Neural cell (in vitro differentiated cells): ENCODE measurements at regions not wholly inside any gene's neighbourhood (a gene's known extent, or its start where the extent isn't known, plus 50 kb on each side); places are given as distances from the start of the nearest gene placed in this dataset.

ENCODE experiments used
- MXI1 ChIP-seq: fragments of 450-650 bp; conservative IDR thresholded peaks from 2 replicates; pipeline ENCODE4 v1.6.1; 2014; ENCODE audit warnings: antibody characterized with exemption, mild to moderate bottlenecking; ENCODE audit not compliant: poor library complexity, severe bottlenecking
- POLR2AphosphoS5 ChIP-seq: IDR thresholded peaks from 2 replicates; pipeline ENCODE4 v1.6.1; 2012

DNA sequence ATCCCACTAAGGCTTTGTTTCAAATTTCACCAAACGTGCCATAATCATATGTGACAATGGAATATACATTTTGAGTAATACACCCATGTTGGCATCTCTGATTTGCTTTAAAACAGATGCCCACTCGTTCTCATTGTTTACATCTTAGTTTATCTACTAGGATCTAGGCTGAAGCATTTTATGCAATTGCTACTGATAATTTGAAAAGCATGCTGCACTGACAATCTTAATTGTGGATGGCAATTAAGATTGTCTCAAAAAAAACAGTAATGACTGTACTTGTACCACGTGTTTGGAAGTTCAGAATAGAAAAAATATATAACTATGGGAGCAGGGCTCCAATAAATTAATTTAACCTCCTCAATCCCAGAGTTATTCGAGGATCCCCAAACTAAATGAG is 136.8 kb downstream of the CRPPA start:
- TF ChIP-seq MXI1 (no peak), POLR2AphosphoS5 (no peak)
